Ovary (tissue), 7 donors: ENCODE measurements at regions not wholly inside any gene's neighbourhood (a gene's known extent, or its start where the extent isn't known, plus 50 kb on each side); places are given as distances from the start of the nearest gene placed in this dataset.

Source experiments
- DNase-seq, 5 donors: peaks; one replicate each; pipeline ENCODE4 v3.0.0-alpha.2; 2019 to 2020
- H3K27ac ChIP-seq, 2 donors: fragments of 200-600 bp; one replicate each; pipeline versions ENCODE4 v1.5.1 to v1.8.0; 2019 to 2022
- H3K27me3 ChIP-seq: fragments of 200-600 bp; one replicate; pipeline ENCODE4 v1.8.0; 2022
- H3K36me3 ChIP-seq: fragments of 200-600 bp; sonication (generic); one replicate; pipeline ENCODE4 v1.5.1; 2019
- H3K4me1 ChIP-seq: one replicate; pipeline ENCODE4 v1.8.1; 2013; ENCODE audit warnings: mild to moderate bottlenecking, moderate library complexity; ENCODE audit not compliant: insufficient read depth
- H3K4me3 ChIP-seq: fragments of 200-600 bp; sonication (generic); one replicate; pipeline ENCODE4 v1.5.1; 2017
- H3K9me3 ChIP-seq, 2 donors: fragments of 200-600 bp in 1 of 2; sonication (generic) in 1 of 2; one replicate each; pipeline versions ENCODE4 v1.5.1 to v1.8.1; 2013 to 2019; ENCODE audit warnings: mild to moderate bottlenecking in 1 of 2, moderate library complexity in 1 of 2
- EP300 ChIP-seq: sonication (generic); formaldehyde crosslinking; IDR thresholded peaks from one replicate; pipeline ENCODE4 v1.6.1; 2017; ENCODE audit warnings: antibody characterized with exemption
- POLR2A ChIP-seq: fragments of 450-650 bp; IDR thresholded peaks from one replicate; pipeline ENCODE4 v1.6.1; 2017; ENCODE audit warnings: antibody characterized with exemption, mild to moderate bottlenecking, moderate library complexity
- WGBS, 3 donors: extraction: QIAGEN DNeasy Blood & Tissue Kit in 1 of 3; methylation state at CpG; one replicate each; pipeline versions ENCODE4 v1.1.5 to v1.1.7; 2013 to 2017; 5-methylcytosine and 5-hydroxymethylcytosine counted together
- intact Hi-C, 4 donors: fragments of 100-400 bp; cut with DNase I; formaldehyde crosslinking; loops; one replicate each; pipeline versions ENCODE4 v1.11.0 to v1.15.1; 2022 to 2023
- TF ChIP-seq, protein P1 (sequence below), 3 donors: fragments of 450-650 bp in 2 of 3; fragments of 200-600 bp in 1 of 3; IDR thresholded peaks; one replicate each; pipeline versions ENCODE4 v1.5.1 to v1.8.0; 2016 to 2022; ENCODE audit warnings: antibody characterized with exemption in 3 of 3, mild to moderate bottlenecking in 1 of 3
- donor health status: DM: no; HTN: no; CAD: no; lungs with moderate emphysema.
- donor health status: DM: no; HTN: no; CAD: no.
- donor health status: Bipolar disorder and iron deficiency.
- donor health status: DM: no; HTN: no; CAD: no.
- donor health status: DM: yes; HTN: yes; CAD: no.

GRCh38 chr4:31059753-31060522, 339.8 kb downstream of the PCDH7 start:
- no peak for DNase-seq
- H3K27ac ChIP-seq, result no peak overlapping the region
- H3K9me3 ChIP-seq, result no peaks in the 10 kb centered on the region
- no peak overlapping the region for H3K4me3 ChIP-seq
- H3K27me3 ChIP-seq, result no peaks in the 10 kb centered on the region
- intact Hi-C loops, result no loop called here
- 72 to 86% (median 79%) methylated on average over 2 of the region's 2 CpGs for WGBS, 3 donors
- no peaks in the 10 kb centered on the region for H3K4me1 ChIP-seq
- H3K36me3 ChIP-seq, result no peaks in the 10 kb centered on the region
- TF ChIP-seq POLR2A, result no peak
- TF ChIP-seq, protein P1, sequence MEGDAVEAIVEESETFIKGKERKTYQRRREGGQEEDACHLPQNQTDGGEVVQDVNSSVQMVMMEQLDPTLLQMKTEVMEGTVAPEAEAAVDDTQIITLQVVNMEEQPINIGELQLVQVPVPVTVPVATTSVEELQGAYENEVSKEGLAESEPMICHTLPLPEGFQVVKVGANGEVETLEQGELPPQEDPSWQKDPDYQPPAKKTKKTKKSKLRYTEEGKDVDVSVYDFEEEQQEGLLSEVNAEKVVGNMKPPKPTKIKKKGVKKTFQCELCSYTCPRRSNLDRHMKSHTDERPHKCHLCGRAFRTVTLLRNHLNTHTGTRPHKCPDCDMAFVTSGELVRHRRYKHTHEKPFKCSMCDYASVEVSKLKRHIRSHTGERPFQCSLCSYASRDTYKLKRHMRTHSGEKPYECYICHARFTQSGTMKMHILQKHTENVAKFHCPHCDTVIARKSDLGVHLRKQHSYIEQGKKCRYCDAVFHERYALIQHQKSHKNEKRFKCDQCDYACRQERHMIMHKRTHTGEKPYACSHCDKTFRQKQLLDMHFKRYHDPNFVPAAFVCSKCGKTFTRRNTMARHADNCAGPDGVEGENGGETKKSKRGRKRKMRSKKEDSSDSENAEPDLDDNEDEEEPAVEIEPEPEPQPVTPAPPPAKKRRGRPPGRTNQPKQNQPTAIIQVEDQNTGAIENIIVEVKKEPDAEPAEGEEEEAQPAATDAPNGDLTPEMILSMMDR (IDR thresholded peaks at IDR 0.05), result no peak
- TF ChIP-seq EP300, result no peak

- H3K27ac ChIP-seq, result no peak overlapping the region
- no peak for TF ChIP-seq POLR2A
- TF ChIP-seq EP300, result no peak
- TF ChIP-seq, protein P1 (IDR thresholded peaks at IDR 0.05), result no peak
- H3K27me3 ChIP-seq, result no peaks in the 10 kb centered on the region
- H3K9me3 ChIP-seq, result no peaks in the 10 kb centered on the region
- WGBS, 3 donors, result 94 to 96% (median 95%) methylated on average over 3 of the region's 3 CpGs
- DNase-seq, result no peak
- H3K4me1 ChIP-seq, result no peaks in the 10 kb centered on the region
- no peaks in the 10 kb centered on the region for H3K36me3 ChIP-seq
- intact Hi-C loops, result no loop called here
- no peak overlapping the region for H3K4me3 ChIP-seq
Measured at GRCh38 chr4:31065086-31065485, 344.9 kb downstream of the PCDH7 start.

DNA sequence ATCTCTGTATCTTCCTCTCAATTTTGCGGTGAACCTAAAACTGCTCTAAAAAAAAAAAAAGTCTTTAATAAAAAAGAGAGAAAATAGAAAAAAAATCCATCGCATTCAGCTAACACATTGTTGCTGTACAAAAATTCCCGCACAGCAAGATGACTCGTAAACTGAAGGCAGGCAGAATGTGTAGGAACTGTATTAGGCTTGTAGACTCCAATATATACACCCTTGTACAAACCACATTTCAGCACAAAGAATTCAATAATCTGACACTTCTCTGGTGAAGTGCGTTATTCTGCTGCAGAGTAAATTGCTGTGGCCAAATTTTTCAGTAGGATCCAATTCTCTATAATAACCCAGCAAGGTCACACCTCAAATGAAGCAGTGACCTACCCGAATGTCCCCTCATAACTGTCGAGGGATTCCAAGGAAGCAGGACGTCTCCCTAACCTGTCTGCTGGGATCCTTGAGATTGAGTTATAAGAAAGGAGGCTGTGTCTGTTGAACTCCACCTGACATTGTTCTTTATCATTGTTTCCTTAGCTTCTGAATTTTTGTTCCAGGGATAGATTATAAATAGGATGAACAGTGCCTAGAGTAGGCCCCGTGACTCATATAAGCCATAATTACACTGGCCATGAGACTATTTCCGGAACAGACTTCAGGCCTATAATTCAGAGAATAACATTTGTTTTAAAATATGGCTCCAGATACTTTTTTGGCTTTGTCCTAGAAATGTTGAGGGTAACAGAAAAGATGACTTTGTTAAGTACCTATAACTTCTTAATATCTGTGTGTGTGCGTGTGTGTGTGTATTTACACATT, 348.3 kb downstream of the PCDH7 start:
- Histone ChIP-seq H3K36me3 (no peaks in the 10 kb centered on the region), H3K4me1 (no peaks in the 10 kb centered on the region), H3K27me3 (no peaks in the 10 kb centered on the region), H3K27ac (no peak overlapping the region), H3K9me3 (no peaks in the 10 kb centered on the region), H3K4me3 (no peak overlapping the region)
- 88 to 91% (median 88%) methylated on average over 11 of the region's 11 CpGs for WGBS, 3 donors
- TF ChIP-seq, protein P1 (IDR thresholded peaks at IDR 0.05), result no peak
- TF ChIP-seq POLR2A, result no peak
- no peak for TF ChIP-seq EP300
- intact Hi-C loops, result no loop called here
- DNase-seq, result no peak

GRCh38 chr4:31069151-31069550, 349.0 kb downstream of the PCDH7 start:
- no peak for DNase-seq
- Histone ChIP-seq H3K4me3 (no peak overlapping the region), H3K27me3 (no peaks in the 10 kb centered on the region), H3K27ac (no peak overlapping the region), H3K4me1 (no peaks in the 10 kb centered on the region), H3K9me3 (no peaks in the 10 kb centered on the region), H3K36me3 (no peaks in the 10 kb centered on the region)
- TF ChIP-seq POLR2A (no peak), EP300 (no peak)
- TF ChIP-seq, protein P1 (IDR thresholded peaks at IDR 0.05), result no peak
- 75 to 81% (median 80%) methylated on average over 1 of the region's 1 CpG for WGBS, 3 donors
- intact Hi-C loops, result no loop called here
